ENCODE measurements at regions not wholly inside any gene's neighbourhood (a gene's known extent, or its start where the extent isn't known, plus 50 kb on each side); places are given as distances from the start of the nearest gene placed in this dataset.

GRCh38 chr2:16261791-16262190, 321.4 kb downstream of the MYCN start:
- DNase-seq = no peak
- Mint-ChIP-seq H3K36me3 (ENCODE audit: unreplicated experiment) (no peaks in the 10 kb centered on the region), H3K27me3 (ENCODE audit: unreplicated experiment) (no peaks in the 10 kb centered on the region), H3K9me3 (ENCODE audit: unreplicated experiment) (no peaks in the 10 kb centered on the region), H3K4me3 (ENCODE audit: unreplicated experiment) (no peak overlapping the region), H3K27ac (ENCODE audit: unreplicated experiment) (no peak overlapping the region), H3K4me1 (ENCODE audit: low read depth, unreplicated experiment) (no peaks in the 10 kb centered on the region)
- no peak for TF ChIP-seq CTCF (IDR thresholded peaks at IDR 0.05; ENCODE audit: partially characterized antibody, unreplicated experiment)

- H3K4me1 Mint-ChIP-seq (ENCODE audit: low read depth, unreplicated experiment) = no peaks in the 10 kb centered on the region
- DNase-seq = no peak
- no peaks in the 10 kb centered on the region for H3K9me3 Mint-ChIP-seq (ENCODE audit: unreplicated experiment)
- H3K27me3 Mint-ChIP-seq (ENCODE audit: unreplicated experiment) = no peaks in the 10 kb centered on the region
- no peaks in the 10 kb centered on the region for H3K36me3 Mint-ChIP-seq (ENCODE audit: unreplicated experiment)
- no peak overlapping the region for H3K27ac Mint-ChIP-seq (ENCODE audit: unreplicated experiment)
- TF ChIP-seq CTCF (IDR thresholded peaks at IDR 0.05; ENCODE audit: partially characterized antibody, unreplicated experiment) = no peak
- no peak overlapping the region for H3K4me3 Mint-ChIP-seq (ENCODE audit: unreplicated experiment)
Observed at GRCh38 chr2:16261071-16261470, 320.7 kb downstream of the MYCN start.

- TF ChIP-seq CTCF (IDR thresholded peaks at IDR 0.05; ENCODE audit: partially characterized antibody, unreplicated experiment) = no peak
- Mint-ChIP-seq H3K4me3 (ENCODE audit: unreplicated experiment) (no peak overlapping the region), H3K9me3 (ENCODE audit: unreplicated experiment) (no peaks in the 10 kb centered on the region), H3K4me1 (ENCODE audit: low read depth, unreplicated experiment) (no peaks in the 10 kb centered on the region), H3K27ac (ENCODE audit: unreplicated experiment) (no peak overlapping the region), H3K36me3 (ENCODE audit: unreplicated experiment) (no peaks in the 10 kb centered on the region), H3K27me3 (ENCODE audit: unreplicated experiment) (no peaks in the 10 kb centered on the region)
- DNase-seq = no peak
Observed at GRCh38 chr2:16260041-16260830, 319.9 kb downstream of the MYCN start.

- H3K4me3 Mint-ChIP-seq (ENCODE audit: unreplicated experiment) = no peak overlapping the region
- no peak for DNase-seq
Observed at GRCh38 chr2:16259010-16259409, 318.7 kb downstream of the MYCN start.

More at GRCh38 chr2:16259010-16259409, 318.7 kb downstream of the MYCN start:
- no peak for TF ChIP-seq CTCF (IDR thresholded peaks at IDR 0.05; ENCODE audit: partially characterized antibody, unreplicated experiment)
- Mint-ChIP-seq H3K27me3 (ENCODE audit: unreplicated experiment) (no peaks in the 10 kb centered on the region), H3K4me1 (ENCODE audit: low read depth, unreplicated experiment) (no peaks in the 10 kb centered on the region), H3K9me3 (ENCODE audit: unreplicated experiment) (no peaks in the 10 kb centered on the region), H3K27ac (ENCODE audit: unreplicated experiment) (no peak overlapping the region), H3K36me3 (ENCODE audit: unreplicated experiment) (no peaks in the 10 kb centered on the region)
